DND-41 (cell line): ENCODE measurements at regions not wholly inside any gene's neighbourhood (a gene's known extent, or its start where the extent isn't known, plus 50 kb on each side); places are given as distances from the start of the nearest gene placed in this dataset.

Experiments
- CTCF ChIP-seq: IDR thresholded peaks from 2 replicates; pipeline ENCODE4 v1.5.1; 2012; ENCODE audit warnings: borderline replicate concordance, low read length, moderate library complexity, mild to moderate bottlenecking; ENCODE audit not compliant: poor library complexity, severe bottlenecking; ENCODE audit errors: extremely low read depth
- EZH2 ChIP-seq: IDR thresholded peaks from 3 replicates; pipeline ENCODE4 v1.6.1; 2012; ENCODE audit warnings: borderline replicate concordance, low read depth, mild to moderate bottlenecking, moderate library complexity, low read length, inconsistent platforms; ENCODE audit not compliant: severe bottlenecking

GRCh38 chr12:75602106-75602505 is 90.7 kb upstream of the KRR1 start:
- no peak for TF ChIP-seq CTCF
- TF ChIP-seq EZH2 = no peak
